B cell (primary cell): ENCODE measurements at regions not wholly inside any gene's neighbourhood (a gene's known extent, or its start where the extent isn't known, plus 50 kb on each side); places are given as distances from the start of the nearest gene placed in this dataset.

Experiments
- ATAC-seq: fragments of 200-7000 bp; cut with Tn5 transposase; one replicate; pipeline ENCODE4 v1.10.0; 2021; ENCODE audit warnings: low read depth, mild to moderate bottlenecking, moderate number of reproducible peaks, moderate library complexity
- CTCF ChIA-PET: fragments of 350-600 bp; sonication (Branson Sonifier 250); formaldehyde crosslinking; loops from one replicate; lab custom pipeline; 2021; ENCODE audit warnings: antibody characterized with exemption, inconsistent platforms; lab: Charles Lee
- POLR2A ChIA-PET: fragments of 350-600 bp; sonication (Branson Sonifier 250); formaldehyde crosslinking; loops from one replicate; lab custom pipeline; 2021; ENCODE audit warnings: antibody characterized with exemption; lab: Charles Lee
- DNase-seq: peaks from one replicate; pipeline ENCODE4 v3.0.0; 2013
- H2AFZ ChIP-seq: 2 replicates; pipeline ENCODE4 v1.6.1; 2012; ENCODE audit warnings: mild to moderate bottlenecking, low read depth, low read length; ENCODE audit not compliant: insufficient read depth, poor library complexity, severe bottlenecking
- H3K27ac ChIP-seq, 2 donors: 1 replicate in 1 of 2; 2 replicates in 1 of 2; pipeline ENCODE4 v1.5.1; 2012 to 2013; ENCODE audit warnings: low read length in 2 of 2, mild to moderate bottlenecking in 2 of 2, moderate library complexity in 1 of 2
- H3K27me3 ChIP-seq, 4 experiments: fragments of 200-600 bp in 1 of 4; sonication (generic) in 1 of 4; replicated peaks in 1 of 4; 1 replicate in 2 of 4; 2 replicates in 2 of 4; pipeline versions ENCODE4 v1.6.1 to v1.7.0; 2013 to 2016; ENCODE audit warnings: low read length in 3 of 4, mild to moderate bottlenecking in 2 of 4, mixed read lengths in 1 of 4, moderate library complexity in 1 of 4; ENCODE audit not compliant: insufficient read depth in 4 of 4, control insufficient read depth in 3 of 4; ENCODE audit errors: control extremely low read depth in 1 of 4
- H3K36me3 ChIP-seq, 2 experiments: replicated peaks in 1 of 2; 1 replicate in 1 of 2; 2 replicates in 1 of 2; pipeline versions ENCODE4 v1.6.1 to v1.7.1; 2013; ENCODE audit warnings: low read length in 1 of 2; ENCODE audit not compliant: insufficient read depth in 2 of 2, control insufficient read depth in 1 of 2; ENCODE audit errors: control extremely low read depth in 1 of 2, extremely low read depth in 1 of 2
- H3K4me1 ChIP-seq, 2 donors: fragments of 200-600 bp in 1 of 2; sonication (generic) in 1 of 2; 1 replicate in 1 of 2; 2 replicates in 1 of 2; pipeline versions ENCODE4 v1.5.1 to v1.6.1; 2013 to 2017; ENCODE audit warnings: low read length in 2 of 2; ENCODE audit not compliant: control insufficient read depth in 2 of 2, insufficient read depth in 2 of 2
- H3K4me2 ChIP-seq: replicated peaks from 2 replicates; pipeline ENCODE3; 2012; ENCODE audit warnings: mild to moderate bottlenecking, low read depth, low read length; ENCODE audit not compliant: poor library complexity, severe bottlenecking
- H3K4me3 ChIP-seq, 5 experiments: fragments of 200-600 bp in 1 of 5; sonication (generic) in 1 of 5; 1 replicate in 3 of 5; 2 replicates in 2 of 5; pipeline versions ENCODE4 v1.5.1 to v1.7.0; 2011 to 2016; ENCODE audit warnings: low read length in 4 of 5, mild to moderate bottlenecking in 4 of 5, low read depth in 2 of 5, control low read depth in 1 of 5, moderate library complexity in 1 of 5; ENCODE audit not compliant: insufficient read depth in 1 of 5; ENCODE audit errors: control extremely low read depth in 1 of 5, extremely low read depth in 1 of 5
- H3K79me2 ChIP-seq: fragments of 200-600 bp; sonication (generic); one replicate; pipeline ENCODE4 v1.6.0; 2016; ENCODE audit warnings: low read length; ENCODE audit not compliant: control insufficient read depth, insufficient read depth
- H3K9ac ChIP-seq: fragments of 200-600 bp; sonication (generic); 2 replicates; pipeline ENCODE4 v1.6.1; 2017; ENCODE audit warnings: mild to moderate bottlenecking, low read length, moderate library complexity
- H3K9me3 ChIP-seq, 3 donors: one replicate each; pipeline versions ENCODE4 v1.6.1 to v1.7.1; 2013; ENCODE audit warnings: low read length in 2 of 3; ENCODE audit not compliant: control insufficient read depth in 2 of 3, insufficient read depth in 1 of 3; ENCODE audit errors: control extremely low read depth in 1 of 3
- H4K20me1 ChIP-seq: 2 replicates; pipeline ENCODE4 v1.6.0; 2012; ENCODE audit warnings: mild to moderate bottlenecking, low read length; ENCODE audit not compliant: insufficient read depth, control insufficient read depth, poor library complexity, severe bottlenecking
- H3K27ac Mint-ChIP-seq: one replicate; pipeline ENCODE4 v1.8.0; 2021; ENCODE audit warnings: mixed read lengths
- H3K27me3 Mint-ChIP-seq: one replicate; pipeline ENCODE4 v1.8.0; 2021; ENCODE audit warnings: mixed read lengths
- H3K4me1 Mint-ChIP-seq: one replicate; pipeline ENCODE4 v1.8.0; 2021; ENCODE audit warnings: mixed read lengths
- H3K4me3 Mint-ChIP-seq: one replicate; pipeline ENCODE4 v1.8.0; 2021; ENCODE audit warnings: mixed read lengths
- H3K9me3 Mint-ChIP-seq: one replicate; pipeline ENCODE4 v1.8.0; 2022; ENCODE audit warnings: mixed read lengths; ENCODE audit not compliant: insufficient read depth
- EZH2 ChIP-seq: IDR thresholded peaks from 2 replicates; pipeline ENCODE4 v1.6.1; 2012; ENCODE audit warnings: borderline replicate concordance, low read depth, mild to moderate bottlenecking, moderate library complexity, low read length; ENCODE audit not compliant: insufficient read depth, poor library complexity, severe bottlenecking
- WGBS: methylation state at CpG from one replicate; pipeline ENCODE4 v1.1.5; 2013; ENCODE audit warnings: missing lambda C conversion rate; ENCODE audit not compliant: insufficient coverage; 5-methylcytosine and 5-hydroxymethylcytosine counted together
- intact Hi-C: fragments of 100-400 bp; cut with micrococcal nuclease; formaldehyde crosslinking; loops from one replicate; pipeline ENCODE4 v1.10.0; 2022
- TF ChIP-seq, protein P1 (sequence below): fragments of 200-600 bp; IDR thresholded peaks from one replicate; pipeline ENCODE4 v1.8.0; 2022; ENCODE audit warnings: antibody characterized with exemption, mild to moderate bottlenecking

DNA sequence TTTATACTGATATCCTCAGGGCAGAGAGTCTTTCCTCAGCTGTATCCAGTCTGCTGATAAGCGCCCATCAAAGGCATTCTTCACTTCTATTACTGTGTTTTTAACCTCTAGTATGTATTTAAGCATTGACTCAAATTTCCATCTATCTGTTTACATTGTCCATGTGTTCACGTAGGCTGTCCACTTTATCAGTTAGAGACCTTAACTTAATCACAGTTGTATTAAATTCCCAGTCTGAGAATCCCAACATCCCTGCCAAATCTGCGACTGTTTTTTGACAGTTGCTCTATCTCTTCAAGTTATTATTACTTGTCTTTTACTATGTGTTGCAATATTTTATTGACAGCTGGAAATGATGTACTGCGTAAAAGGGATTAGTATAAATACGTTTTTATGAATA lies 1613.7 kb upstream of the MIR17HG start:
- ChIA-PET CTCF (no interaction called here), POLR2A (no interaction called here)
- Histone ChIP-seq H3K4me2 (no peak overlapping the region), H3K27me3 (no peaks in the 10 kb centered on the region), H2AFZ (no peak overlapping the region), H3K79me2 (no peaks in the 10 kb centered on the region), H3K9me3 (no peaks in the 10 kb centered on the region), H3K36me3 (no peaks in the 10 kb centered on the region), H3K4me1 (no peaks in the 10 kb centered on the region), H3K27ac (no peak overlapping the region), H3K4me3 (no peak overlapping the region), H3K9ac (no peak overlapping the region), H4K20me1 (no peaks in the 10 kb centered on the region)
- 69% methylated on average over 2 of the region's 5 CpGs for WGBS
- no peaks in the 10 kb centered on the region for H3K4me1 Mint-ChIP-seq
- TF ChIP-seq, protein P1, sequence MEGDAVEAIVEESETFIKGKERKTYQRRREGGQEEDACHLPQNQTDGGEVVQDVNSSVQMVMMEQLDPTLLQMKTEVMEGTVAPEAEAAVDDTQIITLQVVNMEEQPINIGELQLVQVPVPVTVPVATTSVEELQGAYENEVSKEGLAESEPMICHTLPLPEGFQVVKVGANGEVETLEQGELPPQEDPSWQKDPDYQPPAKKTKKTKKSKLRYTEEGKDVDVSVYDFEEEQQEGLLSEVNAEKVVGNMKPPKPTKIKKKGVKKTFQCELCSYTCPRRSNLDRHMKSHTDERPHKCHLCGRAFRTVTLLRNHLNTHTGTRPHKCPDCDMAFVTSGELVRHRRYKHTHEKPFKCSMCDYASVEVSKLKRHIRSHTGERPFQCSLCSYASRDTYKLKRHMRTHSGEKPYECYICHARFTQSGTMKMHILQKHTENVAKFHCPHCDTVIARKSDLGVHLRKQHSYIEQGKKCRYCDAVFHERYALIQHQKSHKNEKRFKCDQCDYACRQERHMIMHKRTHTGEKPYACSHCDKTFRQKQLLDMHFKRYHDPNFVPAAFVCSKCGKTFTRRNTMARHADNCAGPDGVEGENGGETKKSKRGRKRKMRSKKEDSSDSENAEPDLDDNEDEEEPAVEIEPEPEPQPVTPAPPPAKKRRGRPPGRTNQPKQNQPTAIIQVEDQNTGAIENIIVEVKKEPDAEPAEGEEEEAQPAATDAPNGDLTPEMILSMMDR = no peak
- no peak for TF ChIP-seq EZH2
- intact Hi-C loops = no loop called here
- H3K4me3 Mint-ChIP-seq = no peak overlapping the region
- DNase-seq (no peak), ATAC-seq (no peak)
- no peaks in the 10 kb centered on the region for H3K27me3 Mint-ChIP-seq
- peaks cover 4% of the 10 kb centered on the region for H3K9me3 Mint-ChIP-seq
- no peak overlapping the region for H3K27ac Mint-ChIP-seq

- Histone ChIP-seq H3K9ac (no peak overlapping the region), H2AFZ (no peak overlapping the region), H3K27ac (no peak overlapping the region), H3K79me2 (no peaks in the 10 kb centered on the region), H4K20me1 (no peaks in the 10 kb centered on the region), H3K27me3 (no peaks in the 10 kb centered on the region), H3K36me3 (no peaks in the 10 kb centered on the region), H3K4me2 (no peak overlapping the region), H3K4me3 (no peak overlapping the region), H3K9me3 (peaks cover 0 to 5% (median 0%) of the 10 kb centered on the region in 3 donors), H3K4me1 (no peaks in the 10 kb centered on the region)
- Mint-ChIP-seq H3K4me1 (no peaks in the 10 kb centered on the region), H3K4me3 (no peak overlapping the region), H3K27ac (no peak overlapping the region), H3K9me3 (peaks cover 4% of the 10 kb centered on the region), H3K27me3 (no peaks in the 10 kb centered on the region)
- DNase-seq = no peak
- WGBS = no CpG with 5 or more reads among the region's 2 CpGs
- TF ChIP-seq, protein P1 = no peak
- TF ChIP-seq EZH2 = no peak
- CTCF ChIA-PET = no interaction called here
- POLR2A ChIA-PET = no interaction called here
- intact Hi-C loops = no loop called here
- ATAC-seq = no peak
Measured at GRCh38 chr13:89737051-89737450, 1610.4 kb upstream of the MIR17HG start.
